Astrocyte of the spinal cord (primary cell): ENCODE measurements at regions not wholly inside any gene's neighbourhood (a gene's known extent, or its start where the extent isn't known, plus 50 kb on each side); places are given as distances from the start of the nearest gene placed in this dataset.
"Not testable (repeated sequence)": the region's sequence is repeated elsewhere in the genome, so short reads cannot be mapped to it uniquely, and the experiment has no call there.

Source experiments
- DNase-seq: peaks from one replicate; pipeline ENCODE4 v3.0.0; 2011; ENCODE audit warnings: low read depth, low spot score
- H3K4me3 ChIP-seq: 2 replicates; pipeline ENCODE4 v1.5.1; 2011; ENCODE audit warnings: low read depth, mild to moderate bottlenecking, low read length, moderate library complexity
- in situ Hi-C: cut with HindIII; loops from 2 replicates; pipeline ENCODE4 v1.10.0; 2017; ENCODE audit warnings: low sequenced_read_pairs
- TF ChIP-seq, protein P1 (sequence below): IDR thresholded peaks from 2 replicates; pipeline ENCODE4 v1.5.1; 2012; ENCODE audit warnings: low read depth, mild to moderate bottlenecking, low read length, inconsistent platforms

DNA sequence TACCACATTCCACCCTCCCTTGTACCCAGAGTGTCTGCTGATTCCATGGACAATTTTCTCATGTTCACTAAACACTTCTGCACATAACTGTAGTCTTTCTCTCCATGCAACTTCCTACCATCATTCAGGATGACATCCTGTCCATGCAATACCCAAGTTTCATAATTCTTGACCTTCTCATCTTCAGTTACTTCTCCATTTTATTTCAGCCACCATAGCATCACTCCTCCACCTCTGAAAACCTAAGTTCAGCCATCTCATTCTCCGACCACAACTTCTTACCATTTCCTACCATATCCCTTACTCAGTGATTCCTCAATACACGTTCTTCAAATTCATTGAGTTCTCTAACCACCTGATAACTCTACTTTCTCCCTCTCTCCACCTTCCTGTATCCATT lies 216.5 kb upstream of the TENT5A start:
- TF ChIP-seq, protein P1, sequence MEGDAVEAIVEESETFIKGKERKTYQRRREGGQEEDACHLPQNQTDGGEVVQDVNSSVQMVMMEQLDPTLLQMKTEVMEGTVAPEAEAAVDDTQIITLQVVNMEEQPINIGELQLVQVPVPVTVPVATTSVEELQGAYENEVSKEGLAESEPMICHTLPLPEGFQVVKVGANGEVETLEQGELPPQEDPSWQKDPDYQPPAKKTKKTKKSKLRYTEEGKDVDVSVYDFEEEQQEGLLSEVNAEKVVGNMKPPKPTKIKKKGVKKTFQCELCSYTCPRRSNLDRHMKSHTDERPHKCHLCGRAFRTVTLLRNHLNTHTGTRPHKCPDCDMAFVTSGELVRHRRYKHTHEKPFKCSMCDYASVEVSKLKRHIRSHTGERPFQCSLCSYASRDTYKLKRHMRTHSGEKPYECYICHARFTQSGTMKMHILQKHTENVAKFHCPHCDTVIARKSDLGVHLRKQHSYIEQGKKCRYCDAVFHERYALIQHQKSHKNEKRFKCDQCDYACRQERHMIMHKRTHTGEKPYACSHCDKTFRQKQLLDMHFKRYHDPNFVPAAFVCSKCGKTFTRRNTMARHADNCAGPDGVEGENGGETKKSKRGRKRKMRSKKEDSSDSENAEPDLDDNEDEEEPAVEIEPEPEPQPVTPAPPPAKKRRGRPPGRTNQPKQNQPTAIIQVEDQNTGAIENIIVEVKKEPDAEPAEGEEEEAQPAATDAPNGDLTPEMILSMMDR = no peak
- H3K4me3 ChIP-seq = no peak overlapping the region
- no peak for DNase-seq
- in situ Hi-C loops = no loop called here

DNA sequence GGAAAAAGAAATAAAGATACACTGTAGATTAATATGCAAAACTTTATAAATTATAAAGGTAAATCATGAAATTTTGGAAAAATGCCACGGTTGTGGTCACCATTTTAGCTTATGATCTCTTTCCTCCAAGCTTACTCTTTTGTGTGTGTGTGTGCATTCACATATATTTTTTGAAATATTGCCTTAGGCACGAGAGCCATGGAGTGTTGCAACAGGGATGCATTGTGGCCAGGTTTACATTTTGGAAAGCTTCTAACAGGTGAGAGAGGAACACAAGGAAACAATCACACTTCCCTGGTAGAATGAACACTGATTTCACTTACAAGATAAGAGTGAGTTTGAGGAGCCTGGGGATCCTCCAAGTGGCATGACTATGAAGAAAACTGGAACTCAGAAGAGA lies 214.5 kb upstream of the TENT5A start:
- H3K4me3 ChIP-seq = no peak overlapping the region
- in situ Hi-C loops = no loop called here
- TF ChIP-seq, protein P1 = no peak
- no peak for DNase-seq

DNA sequence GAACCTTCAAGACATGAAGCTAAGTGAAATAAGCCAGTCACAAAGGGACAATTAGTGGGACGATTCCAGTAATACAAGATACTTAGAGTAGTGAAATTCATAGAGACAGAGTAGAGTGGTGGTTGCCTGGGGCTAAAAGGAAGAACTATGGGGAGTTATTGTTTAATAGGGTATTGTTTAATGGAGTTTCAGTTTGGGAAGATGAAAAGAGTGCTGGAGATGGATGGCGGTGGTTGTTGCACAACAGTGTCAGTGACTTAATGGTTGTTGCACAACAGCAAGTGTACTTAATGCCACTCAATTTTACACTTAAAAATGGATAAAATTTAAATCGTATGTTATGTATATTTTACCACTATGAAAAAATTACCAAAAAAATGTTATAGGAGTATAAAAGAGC lies 209.7 kb upstream of the TENT5A start:
- TF ChIP-seq, protein P1 = no peak
- no peak for DNase-seq
- in situ Hi-C loops = no loop called here
- H3K4me3 ChIP-seq = no peak overlapping the region

DNA sequence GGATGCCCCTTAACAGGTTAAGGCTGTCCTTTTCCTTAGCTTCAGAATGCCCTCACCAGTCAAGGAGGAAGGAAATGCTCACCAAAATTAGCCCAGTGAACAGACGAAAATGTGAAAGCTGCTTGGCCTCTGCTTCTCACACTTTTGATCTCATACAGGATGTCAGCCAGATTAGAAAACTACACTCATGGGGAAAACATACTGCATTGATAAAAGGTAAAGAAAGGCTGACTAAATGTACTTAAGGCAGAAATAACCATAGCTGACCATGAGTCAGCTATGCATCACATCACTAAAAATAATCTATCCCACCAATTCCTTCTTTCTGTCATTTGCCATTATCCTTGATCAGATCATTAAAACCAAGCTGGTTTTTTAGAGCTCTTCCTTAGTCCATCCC lies 198.4 kb upstream of the TENT5A start:
- DNase-seq = peak; percentile 71
- no peak overlapping the region for H3K4me3 ChIP-seq
- TF ChIP-seq, protein P1 = no peak
- in situ Hi-C loops = no loop called here

DNA sequence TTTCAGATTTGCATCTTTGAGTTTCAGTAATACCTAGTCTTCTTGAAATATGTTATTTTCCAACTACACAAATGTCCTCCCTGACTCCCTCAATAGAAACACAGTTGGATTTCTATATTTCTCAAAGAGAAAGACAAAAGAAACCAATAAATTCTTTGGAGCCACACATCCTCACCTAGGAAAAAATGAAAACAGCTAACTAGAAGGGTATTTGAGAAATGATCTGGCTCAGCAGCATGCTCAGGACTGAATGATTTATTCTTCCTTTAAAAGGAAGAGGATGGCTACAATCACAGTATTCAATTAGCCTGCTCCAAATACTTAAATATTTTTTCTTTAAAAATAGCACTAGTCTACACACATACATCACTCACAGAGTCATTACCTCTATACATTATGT lies 196.4 kb upstream of the TENT5A start:
- TF ChIP-seq, protein P1 = no peak
- in situ Hi-C loops = no loop called here
- DNase-seq = no peak
- H3K4me3 ChIP-seq = no peak overlapping the region

DNA sequence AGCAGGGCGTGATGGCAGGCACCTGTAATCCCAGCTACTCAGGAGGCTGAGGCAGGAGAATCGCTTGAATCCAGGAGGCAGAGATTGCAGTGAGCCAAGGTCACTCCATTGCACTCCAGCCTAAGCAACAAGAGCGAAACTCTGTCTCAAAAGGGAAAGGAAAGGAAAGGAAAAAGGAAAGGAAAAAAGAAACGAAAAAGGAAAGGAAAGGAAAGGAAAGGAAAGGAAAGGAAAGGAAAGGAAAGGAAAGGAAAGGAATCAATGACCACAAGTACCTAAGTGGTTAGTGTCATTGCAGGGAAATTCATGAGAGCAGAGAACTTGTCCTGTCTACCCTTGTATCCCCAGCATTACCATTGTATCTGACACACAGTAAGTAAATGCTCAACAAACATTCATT lies 195.7 kb upstream of the TENT5A start:
- H3K4me3 ChIP-seq, in situ Hi-C loops, DNase-seq: not testable (repeated sequence)

DNA sequence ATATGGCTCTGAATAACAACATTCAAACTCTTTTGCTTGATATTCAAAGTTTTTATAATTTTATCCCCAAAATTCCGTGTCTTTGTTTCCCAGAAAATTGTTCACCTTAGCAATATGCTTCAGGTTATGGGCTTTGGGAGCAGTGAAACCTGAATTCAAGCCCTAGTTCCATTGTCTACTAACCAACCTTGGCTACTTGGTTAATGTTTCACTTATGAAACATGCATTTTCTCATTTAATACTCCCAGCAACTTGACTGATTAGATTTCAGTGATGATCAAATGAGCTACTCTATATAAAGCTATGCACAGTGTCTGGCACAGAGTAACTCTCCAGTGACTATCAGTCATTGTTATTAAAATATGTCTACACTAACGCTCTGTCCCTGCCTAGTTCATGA lies 192.2 kb upstream of the TENT5A start:
- DNase-seq = no peak
- in situ Hi-C loops = no loop called here
- TF ChIP-seq, protein P1 = no peak
- no peak overlapping the region for H3K4me3 ChIP-seq

DNA sequence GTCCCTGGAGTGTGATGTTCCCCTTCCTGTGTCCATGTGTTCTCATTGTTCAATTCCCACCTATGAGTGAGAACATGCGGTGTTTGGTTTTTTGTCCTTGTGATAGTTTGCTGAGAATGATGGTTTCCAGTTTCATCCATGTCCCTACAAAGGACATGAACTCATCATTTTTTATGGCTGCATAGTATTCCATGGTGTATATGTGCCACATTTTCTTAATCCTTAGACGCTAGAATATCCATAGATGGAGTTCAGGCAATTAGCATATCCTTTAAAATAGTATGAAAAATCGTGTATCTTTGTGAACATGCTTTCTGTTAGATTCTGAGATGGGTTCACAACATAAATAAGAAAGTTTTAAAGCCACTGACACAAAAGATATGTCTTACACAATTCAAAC lies 190.4 kb upstream of the TENT5A start:
- H3K4me3 ChIP-seq, in situ Hi-C loops, DNase-seq: not testable (repeated sequence)
